ENCODE measurements at regions not wholly inside any gene's neighbourhood (a gene's known extent, or its start where the extent isn't known, plus 50 kb on each side); places are given as distances from the start of the nearest gene placed in this dataset.

GRCh38 chr1:235027076-235027861, 101.4 kb downstream of the TOMM20 start:
- no peak for DNase-seq (ENCODE audit: low spot score)

GRCh38 chr1:235025422-235025984, 103.1 kb downstream of the TOMM20 start:
- no peak for DNase-seq (ENCODE audit: low spot score)

- DNase-seq (ENCODE audit: low spot score), result no peak
Observed at GRCh38 chr1:235024711-235025421, 103.8 kb downstream of the TOMM20 start.

- DNase-seq (ENCODE audit: low spot score), result no peak
Observed at GRCh38 chr1:235023711-235024439, 104.8 kb downstream of the TOMM20 start.

- no peak for DNase-seq (ENCODE audit: low spot score)
Observed at GRCh38 chr1:235022981-235023710, 105.5 kb downstream of the TOMM20 start.

- DNase-seq (ENCODE audit: low spot score), result no peak
Observed at GRCh38 chr1:235022341-235022980, 106.2 kb downstream of the TOMM20 start.

GRCh38 chr1:235021815-235022214, 106.8 kb downstream of the TOMM20 start:
- DNase-seq (ENCODE audit: low spot score), result no peak

GRCh38 chr1:235021321-235021720, 107.3 kb downstream of the TOMM20 start:
- no peak for DNase-seq (ENCODE audit: low spot score)

GRCh38 chr1:235019961-235020360, 108.7 kb downstream of the TOMM20 start:
- no peak for DNase-seq (ENCODE audit: low spot score)

GRCh38 chr1:235019471-235019870, 109.2 kb downstream of the TOMM20 start:
- no peak for DNase-seq (ENCODE audit: low spot score)

GRCh38 chr1:235018720-235019444, 109.8 kb downstream of the TOMM20 start:
- no peak for DNase-seq (ENCODE audit: low spot score)

- DNase-seq (ENCODE audit: low spot score), result no peak
Observed at GRCh38 chr1:235018161-235018560, 110.5 kb downstream of the TOMM20 start.

GRCh38 chr1:235017719-235018118, 110.9 kb downstream of the TOMM20 start:
- DNase-seq (ENCODE audit: low spot score), result no peak

GRCh38 chr1:235017191-235017590, 111.4 kb downstream of the TOMM20 start:
- DNase-seq (ENCODE audit: low spot score), result no peak

GRCh38 chr1:235015291-235015985, 113.2 kb downstream of the TOMM20 start:
- DNase-seq (ENCODE audit: low spot score), result no peak

GRCh38 chr1:235014756-235015155, 113.9 kb downstream of the TOMM20 start:
- DNase-seq (ENCODE audit: low spot score), result no peak

GRCh38 chr1:235013512-235013911, 115.1 kb downstream of the TOMM20 start:
- no peak for DNase-seq (ENCODE audit: low spot score)

- DNase-seq (ENCODE audit: low spot score), result no peak
Observed at GRCh38 chr1:235012436-235013210, 116.0 kb downstream of the TOMM20 start.

All from germinal center (tissue), 1 donor.